ENCODE measurements at regions not wholly inside any gene's neighbourhood (a gene's known extent, or its start where the extent isn't known, plus 50 kb on each side); places are given as distances from the start of the nearest gene placed in this dataset.

DNA sequence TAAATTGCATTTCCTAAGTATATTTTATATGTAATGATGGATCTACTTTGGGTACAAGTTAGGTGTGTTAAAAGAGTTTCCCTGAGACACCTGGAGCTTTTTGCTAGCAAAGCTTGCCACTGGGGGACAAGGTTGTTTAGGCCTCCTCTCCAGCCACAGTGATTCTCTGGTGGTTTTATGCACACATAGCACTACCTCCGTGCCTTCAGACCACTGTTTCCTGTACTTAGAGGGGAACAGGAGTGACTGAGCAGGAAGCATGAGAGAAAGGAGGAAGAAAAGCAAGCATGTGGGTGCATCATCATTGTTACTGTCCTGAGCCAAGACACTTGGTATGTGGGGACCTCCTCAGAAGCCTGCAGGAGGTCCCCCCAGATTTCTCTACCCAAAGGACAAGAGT is 272.1 kb downstream of the RASEF start:
- no peaks in the 10 kb centered on the region for H3K79me2 ChIP-seq (ENCODE audit: low read depth)
- no peaks in the 10 kb centered on the region for H3F3A ChIP-seq (ENCODE audit: low read depth)
- no peak overlapping the region for H3K4me3 Mint-ChIP-seq
- DNase-seq (ENCODE audit: low spot score) = no peak
- no peaks in the 10 kb centered on the region for H3K4me1 Mint-ChIP-seq
- H3K36me3 Mint-ChIP-seq = no peaks in the 10 kb centered on the region
- H3K4me2 ChIP-seq = no peak overlapping the region
- no peaks in the 10 kb centered on the region for H3K9me3 ChIP-seq (ENCODE audit: low read depth)
- H3K36me3 ChIP-seq = no peaks in the 10 kb centered on the region
- H3K9me3 Mint-ChIP-seq = no peaks in the 10 kb centered on the region
- no peak overlapping the region for H3K27ac Mint-ChIP-seq
- no peaks in the 10 kb centered on the region for H3K4me1 ChIP-seq
- no peaks in the 10 kb centered on the region for H4K20me1 ChIP-seq (ENCODE audit: low read depth)
- H3K4me3 ChIP-seq = no peak overlapping the region
- peak overlapping the region; percentile 26 for H2AFZ ChIP-seq (replicated peaks)
- H3K27ac ChIP-seq = no peak overlapping the region
- H3K27me3 ChIP-seq = no peaks in the 10 kb centered on the region
- TF ChIP-seq CTCF (IDR thresholded peaks at IDR 0.05) (no peak), EZH2 (IDR thresholded peaks at IDR 0.05) (no peak), EZH2phosphoT487 (IDR thresholded peaks at IDR 0.05) (no peak)
- peaks cover 3% of the 10 kb centered on the region for H3K27me3 Mint-ChIP-seq (ENCODE audit: insufficient read depth, low read depth)
- no peak overlapping the region for H3K9ac ChIP-seq

- H3F3A ChIP-seq (ENCODE audit: low read depth) = no peaks in the 10 kb centered on the region
- Mint-ChIP-seq H3K27me3 (ENCODE audit: insufficient read depth, low read depth) (peaks cover 3% of the 10 kb centered on the region), H3K4me1 (no peaks in the 10 kb centered on the region), H3K9me3 (no peaks in the 10 kb centered on the region), H3K27ac (no peak overlapping the region), H3K4me3 (no peak overlapping the region), H3K36me3 (no peaks in the 10 kb centered on the region)
- no peaks in the 10 kb centered on the region for H3K4me1 ChIP-seq
- H3K4me3 ChIP-seq = no peak overlapping the region
- no peak for TF ChIP-seq CTCF (IDR thresholded peaks at IDR 0.05)
- TF ChIP-seq EZH2phosphoT487 (IDR thresholded peaks at IDR 0.05) = no peak
- no peak for TF ChIP-seq EZH2 (IDR thresholded peaks at IDR 0.05)
- H3K36me3 ChIP-seq = no peaks in the 10 kb centered on the region
- no peaks in the 10 kb centered on the region for H3K79me2 ChIP-seq (ENCODE audit: low read depth)
- DNase-seq (ENCODE audit: low spot score) = no peak
- H4K20me1 ChIP-seq (ENCODE audit: low read depth) = no peaks in the 10 kb centered on the region
- H3K4me2 ChIP-seq = no peak overlapping the region
- no peaks in the 10 kb centered on the region for H3K9me3 ChIP-seq (ENCODE audit: low read depth)
- H3K9ac ChIP-seq = no peak overlapping the region
- no peak overlapping the region for H2AFZ ChIP-seq (replicated peaks)
- H3K27me3 ChIP-seq = no peaks in the 10 kb centered on the region
- no peak overlapping the region for H3K27ac ChIP-seq
Observed at GRCh38 chr9:82791692-82792091, 271.2 kb downstream of the RASEF start.

- Histone ChIP-seq H3K9ac (no peak overlapping the region), H3K9me3 (ENCODE audit: low read depth) (no peaks in the 10 kb centered on the region), H3F3A (ENCODE audit: low read depth) (no peaks in the 10 kb centered on the region), H3K4me1 (no peaks in the 10 kb centered on the region), H3K27me3 (no peaks in the 10 kb centered on the region), H3K27ac (no peak overlapping the region), H3K4me3 (no peak overlapping the region), H2AFZ (replicated peaks) (no peak overlapping the region), H3K4me2 (no peak overlapping the region), H3K36me3 (no peaks in the 10 kb centered on the region), H4K20me1 (ENCODE audit: low read depth) (no peaks in the 10 kb centered on the region), H3K79me2 (ENCODE audit: low read depth) (no peaks in the 10 kb centered on the region)
- no peak for DNase-seq (ENCODE audit: low spot score)
- Mint-ChIP-seq H3K4me3 (no peak overlapping the region), H3K9me3 (no peaks in the 10 kb centered on the region), H3K36me3 (no peaks in the 10 kb centered on the region), H3K4me1 (no peaks in the 10 kb centered on the region), H3K27ac (no peak overlapping the region), H3K27me3 (ENCODE audit: insufficient read depth, low read depth) (no peaks in the 10 kb centered on the region)
- TF ChIP-seq CTCF (IDR thresholded peaks at IDR 0.05) (no peak), EZH2 (IDR thresholded peaks at IDR 0.05) (no peak), EZH2phosphoT487 (IDR thresholded peaks at IDR 0.05) (no peak)
Observed at GRCh38 chr9:82797534-82797933, 265.4 kb downstream of the RASEF start.

GRCh38 chr9:82799286-82799685 is 263.7 kb downstream of the RASEF start:
- Mint-ChIP-seq H3K27ac (no peak overlapping the region), H3K9me3 (peaks cover 3% of the 10 kb centered on the region), H3K4me3 (no peak overlapping the region), H3K36me3 (no peaks in the 10 kb centered on the region), H3K27me3 (ENCODE audit: insufficient read depth, low read depth) (peaks cover 2% of the 10 kb centered on the region), H3K4me1 (no peaks in the 10 kb centered on the region)
- Histone ChIP-seq H4K20me1 (ENCODE audit: low read depth) (no peaks in the 10 kb centered on the region), H3K27ac (no peak overlapping the region), H3F3A (ENCODE audit: low read depth) (no peaks in the 10 kb centered on the region), H3K4me3 (no peak overlapping the region), H3K4me1 (no peaks in the 10 kb centered on the region), H3K36me3 (no peaks in the 10 kb centered on the region), H3K4me2 (no peak overlapping the region), H3K9me3 (ENCODE audit: low read depth) (no peaks in the 10 kb centered on the region), H3K9ac (no peak overlapping the region), H3K27me3 (no peaks in the 10 kb centered on the region), H2AFZ (replicated peaks) (no peak overlapping the region), H3K79me2 (ENCODE audit: low read depth) (no peaks in the 10 kb centered on the region)
- TF ChIP-seq EZH2 (IDR thresholded peaks at IDR 0.05) = no peak
- no peak for TF ChIP-seq EZH2phosphoT487 (IDR thresholded peaks at IDR 0.05)
- TF ChIP-seq CTCF (IDR thresholded peaks at IDR 0.05) = no peak
- no peak for DNase-seq (ENCODE audit: low spot score)
